HG02973 (cell line): ENCODE measurements at regions not wholly inside any gene's neighbourhood (a gene's known extent, or its start where the extent isn't known, plus 50 kb on each side); places are given as distances from the start of the nearest gene placed in this dataset.
"Not testable (repeated sequence)": the region's sequence is repeated elsewhere in the genome, so short reads cannot be mapped to it uniquely, and the experiment has no call there.

Experiments used
- ATAC-seq: cut with Tn5 transposase; IDR thresholded peaks from one replicate; pipeline ENCODE4 v1.9.1; 2021; ENCODE audit warnings: moderate library complexity; ENCODE audit not compliant: unreplicated experiment

DNA sequence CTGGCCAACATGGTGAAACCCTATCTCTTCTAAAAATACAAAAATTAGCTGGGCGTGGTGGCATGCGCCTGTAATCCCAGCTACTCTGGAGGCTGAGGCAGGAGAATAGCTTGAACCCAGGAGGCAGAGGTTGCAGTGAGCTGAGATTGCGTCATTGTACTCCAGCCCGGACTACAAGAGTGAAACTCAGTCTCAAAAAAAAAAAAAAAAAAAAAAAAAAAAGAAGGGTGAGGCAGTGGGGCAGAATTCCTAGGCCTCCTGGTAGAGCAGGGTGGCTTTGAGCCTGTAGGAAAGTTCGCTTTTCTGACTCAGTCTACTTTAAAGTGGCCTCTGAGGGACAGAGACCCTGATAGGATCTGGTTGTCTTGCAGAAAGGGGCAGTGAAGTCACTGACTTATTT lies 60.8 kb upstream of the GTF3A start:
- not testable (repeated sequence) for ATAC-seq

DNA sequence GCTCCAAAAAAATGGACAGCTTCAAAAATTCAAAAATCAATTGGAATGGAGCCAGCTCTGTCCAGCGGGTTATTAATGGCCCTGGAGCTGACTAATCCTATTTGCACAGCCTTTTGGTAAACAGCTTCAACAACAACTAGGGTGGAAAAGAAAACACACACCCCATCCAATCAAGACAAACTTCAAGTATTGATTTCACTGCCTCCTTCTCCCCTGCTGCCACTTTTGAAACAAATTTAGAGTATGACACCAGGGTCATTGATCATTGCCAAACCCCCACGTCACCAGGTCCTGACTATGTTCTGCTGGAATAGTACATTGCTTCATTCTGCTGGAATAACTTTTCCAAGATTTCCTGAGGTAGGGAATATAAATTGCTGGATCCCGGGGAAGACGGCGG lies 56.8 kb upstream of the GTF3A start:
- no peak for ATAC-seq

DNA sequence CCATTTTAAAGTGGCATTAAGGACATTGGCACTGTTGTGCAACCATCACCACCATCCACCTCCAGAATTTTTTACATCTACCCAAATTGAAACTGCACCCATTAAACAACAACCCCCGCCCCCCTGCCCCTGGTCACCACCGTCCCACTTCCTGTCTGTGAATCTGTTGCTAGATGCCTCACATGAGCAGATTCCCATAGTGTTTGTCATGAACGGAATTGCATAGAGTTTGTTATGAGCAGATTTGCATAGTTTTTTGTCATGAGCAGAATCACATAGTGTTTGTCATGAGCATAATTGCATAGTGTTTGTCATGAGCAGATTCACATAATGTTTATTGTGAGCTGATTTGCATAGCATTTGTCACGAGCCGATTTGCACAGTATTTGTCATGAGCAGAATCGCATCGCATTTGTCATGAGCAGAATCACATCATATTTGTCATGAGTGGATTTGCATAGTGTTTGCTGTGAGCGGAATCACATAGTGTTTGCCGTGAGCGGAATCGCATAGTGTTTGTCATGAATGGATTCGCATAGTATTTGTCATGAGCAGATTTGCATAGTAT lies 54.0 kb upstream of the GTF3A start:
- ATAC-seq: no peak

DNA sequence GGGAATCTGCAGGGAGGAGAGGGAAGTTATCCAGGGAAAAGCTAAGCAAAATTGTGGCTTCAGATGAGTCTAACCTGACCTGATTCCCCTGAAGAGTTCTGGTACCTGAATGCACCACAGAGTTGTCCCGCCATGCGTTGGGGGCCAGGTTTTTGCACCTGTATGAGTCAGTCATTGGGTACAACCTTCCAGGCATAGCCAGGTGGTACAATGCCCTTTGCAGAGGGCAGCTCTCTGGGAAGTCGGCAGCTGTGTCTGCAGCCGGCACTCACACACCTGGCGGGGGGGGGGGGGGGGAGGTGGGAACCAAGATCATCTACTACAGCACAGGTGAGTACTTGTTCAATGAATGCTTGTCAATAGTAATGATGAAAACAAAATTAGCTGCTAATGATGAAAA lies 52.5 kb upstream of the GTF3A start:
- ATAC-seq: no peak

DNA sequence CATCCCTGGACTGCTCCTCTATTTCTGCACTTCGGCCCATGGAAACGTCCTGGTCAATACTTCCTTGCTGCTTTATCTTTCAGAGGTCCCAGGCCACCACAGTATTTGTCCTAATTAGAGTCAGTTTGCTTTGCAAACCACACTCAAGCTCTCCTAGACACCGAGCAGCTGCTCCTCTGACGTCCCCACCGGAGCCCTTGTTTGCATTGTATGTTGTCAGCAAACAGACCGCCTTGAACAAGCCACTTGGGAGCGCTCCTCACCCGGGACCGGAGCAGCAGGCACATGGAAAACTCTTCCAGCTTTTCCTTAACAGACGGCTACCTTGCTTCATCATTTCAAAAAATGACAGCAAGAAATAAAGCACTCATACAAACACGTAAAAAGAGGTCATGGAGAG lies 51.5 kb upstream of the GTF3A start:
- no peak for ATAC-seq

DNA sequence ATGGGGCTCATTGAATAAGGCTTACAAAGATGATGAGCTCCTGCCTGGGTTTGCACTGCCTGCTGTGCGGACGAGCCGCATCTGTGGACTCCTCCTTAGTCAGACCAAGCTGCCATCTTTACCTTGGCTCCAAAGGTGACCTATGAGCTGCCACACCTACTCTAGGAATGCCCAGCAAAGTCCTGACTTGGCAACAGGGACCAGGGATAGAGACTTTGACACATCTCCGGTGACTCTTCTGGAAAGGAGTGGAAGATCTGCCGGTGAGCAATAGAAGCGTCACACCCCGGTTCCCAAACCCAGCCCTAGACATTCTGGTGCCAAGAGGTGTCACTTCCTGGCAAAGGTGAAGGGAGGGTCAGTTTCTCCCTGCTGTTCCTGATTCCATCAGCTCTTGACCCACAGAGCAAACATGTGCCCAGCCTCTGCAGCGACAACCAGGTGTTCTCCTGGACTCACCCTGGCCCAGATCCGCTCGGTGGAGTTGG lies 50.2 kb upstream of the GTF3A start:
- ATAC-seq: no peak
